CD4-positive, alpha-beta T cell (primary cell): ENCODE measurements at regions not wholly inside any gene's neighbourhood (a gene's known extent, or its start where the extent isn't known, plus 50 kb on each side); places are given as distances from the start of the nearest gene placed in this dataset.

Experiments used
- ATAC-seq: fragments of 200-7000 bp; cut with Tn5 transposase; one replicate; pipeline ENCODE4 v1.10.0; 2022; ENCODE audit warnings: mild to moderate bottlenecking; ENCODE audit not compliant: poor library complexity
- CTCF ChIA-PET: fragments of 350-600 bp; sonication (Branson Sonifier 250); formaldehyde crosslinking; loops from one replicate; lab custom pipeline; 2021; ENCODE audit warnings: antibody characterized with exemption, inconsistent platforms; lab: Charles Lee
- POLR2A ChIA-PET: fragments of 350-600 bp; sonication (Branson Sonifier 250); formaldehyde crosslinking; loops from one replicate; lab custom pipeline; 2021; ENCODE audit warnings: antibody characterized with exemption, inconsistent platforms; lab: Charles Lee
- DNase-seq, 14 experiments: peaks; one replicate each; pipeline ENCODE4 v3.0.0-alpha.2; 2013 to 2020; ENCODE audit warnings: mixed read lengths in 2 of 14
- H3K27ac ChIP-seq, 2 donors: one replicate each; pipeline versions ENCODE4 v1.5.1 to v1.7.0; 2013; ENCODE audit warnings: low read length in 2 of 2, low read depth in 1 of 2, mild to moderate bottlenecking in 1 of 2
- H3K27me3 ChIP-seq, 2 experiments: 1 replicate in 1 of 2; 2 replicates in 1 of 2; pipeline versions ENCODE4 v1.6.1 to v1.7.0; 2013; ENCODE audit warnings: low read length in 2 of 2, control low read depth in 1 of 2, mild to moderate bottlenecking in 1 of 2, moderate library complexity in 1 of 2; ENCODE audit not compliant: insufficient read depth in 2 of 2, control insufficient read depth in 1 of 2
- H3K36me3 ChIP-seq: one replicate; pipeline ENCODE4 v1.6.1; 2013; ENCODE audit warnings: low read length, control low read depth; ENCODE audit not compliant: insufficient read depth
- H3K4me1 ChIP-seq: one replicate; pipeline ENCODE4 v1.6.1; 2013; ENCODE audit warnings: low read length, control low read depth; ENCODE audit not compliant: insufficient read depth
- H3K4me3 ChIP-seq: one replicate; pipeline ENCODE4 v1.5.1; 2013; ENCODE audit warnings: mild to moderate bottlenecking, low read length, moderate library complexity
- H3K9me3 ChIP-seq, 2 experiments: 1 replicate in 1 of 2; 2 replicates in 1 of 2; pipeline versions ENCODE4 v1.6.1 to v1.7.0; 2013; ENCODE audit warnings: low read length in 2 of 2, mild to moderate bottlenecking in 2 of 2, control low read depth in 1 of 2, moderate library complexity in 1 of 2; ENCODE audit not compliant: control insufficient read depth in 1 of 2, insufficient read depth in 1 of 2
- H3K27ac Mint-ChIP-seq: one replicate; pipeline ENCODE4 v1.8.0; 2020; ENCODE audit warnings: mixed read lengths
- H3K27me3 Mint-ChIP-seq: one replicate; pipeline ENCODE4 v1.8.0; 2021; ENCODE audit warnings: mixed read lengths
- H3K36me3 Mint-ChIP-seq: one replicate; pipeline ENCODE4 v1.8.0; 2021; ENCODE audit warnings: low read depth, mixed read lengths
- H3K4me1 Mint-ChIP-seq: one replicate; pipeline ENCODE4 v1.8.0; 2021; ENCODE audit warnings: low read depth, mixed read lengths
- H3K4me3 Mint-ChIP-seq: one replicate; pipeline ENCODE4 v1.8.0; 2020; ENCODE audit warnings: mild to moderate bottlenecking, mixed read lengths
- H3K9me3 Mint-ChIP-seq: one replicate; pipeline ENCODE4 v1.8.0; 2020; ENCODE audit warnings: mixed read lengths
- CTCF ChIP-seq: fragments of 200-600 bp; IDR thresholded peaks from one replicate; pipeline ENCODE4 v1.8.0; 2022; ENCODE audit warnings: antibody characterized with exemption, mild to moderate bottlenecking
- intact Hi-C, 2 experiments: fragments of 100-400 bp; cut with DNase I in 1 of 2; cut with micrococcal nuclease in 1 of 2; formaldehyde crosslinking; loops; one replicate each; pipeline versions ENCODE4 v1.15.1 to v1.9.0; 2023 to 2025; cut with DNase I, micrococcal nuclease

GRCh38 chr12:82028772-82029171, 269.6 kb upstream of the PPFIA2 start:
- no peaks in the 10 kb centered on the region for H3K4me1 Mint-ChIP-seq
- ATAC-seq, result no peak
- H3K36me3 Mint-ChIP-seq, result no peaks in the 10 kb centered on the region
- no peaks in the 10 kb centered on the region for H3K4me1 ChIP-seq
- ChIA-PET POLR2A (no interaction called here), CTCF (no interaction called here)
- no peak for DNase-seq
- H3K27ac ChIP-seq, result no peak overlapping the region
- no peak overlapping the region for H3K4me3 Mint-ChIP-seq
- no peaks in the 10 kb centered on the region for H3K9me3 Mint-ChIP-seq
- peaks cover 0 to 3% of the 10 kb centered on the region in 2 experiments for H3K9me3 ChIP-seq
- intact Hi-C loops, result no loop called here
- H3K36me3 ChIP-seq, result no peaks in the 10 kb centered on the region
- TF ChIP-seq CTCF, result no peak
- H3K27ac Mint-ChIP-seq, result no peak overlapping the region
- H3K27me3 Mint-ChIP-seq, result peaks cover 6% of the 10 kb centered on the region
- no peaks in the 10 kb centered on the region for H3K27me3 ChIP-seq
- H3K4me3 ChIP-seq, result no peak overlapping the region

- Histone ChIP-seq H3K27ac (no peak overlapping the region), H3K27me3 (no peaks in the 10 kb centered on the region), H3K4me1 (no peaks in the 10 kb centered on the region), H3K9me3 (peaks cover 0 to 3% of the 10 kb centered on the region in 2 experiments), H3K4me3 (no peak overlapping the region), H3K36me3 (no peaks in the 10 kb centered on the region)
- Mint-ChIP-seq H3K27me3 (peaks cover 6% of the 10 kb centered on the region), H3K4me1 (no peaks in the 10 kb centered on the region), H3K4me3 (no peak overlapping the region), H3K36me3 (no peaks in the 10 kb centered on the region), H3K9me3 (no peaks in the 10 kb centered on the region), H3K27ac (no peak overlapping the region)
- ChIA-PET POLR2A (no interaction called here), CTCF (no interaction called here)
- TF ChIP-seq CTCF, result no peak
- intact Hi-C loops, result no loop called here
- no peak for DNase-seq
- no peak for ATAC-seq
These were observed 268.5 kb upstream of the PPFIA2 start for GRCh38 chr12:82027612-82028011.

- Mint-ChIP-seq H3K4me1 (no peaks in the 10 kb centered on the region), H3K9me3 (no peaks in the 10 kb centered on the region), H3K4me3 (no peak overlapping the region), H3K27ac (no peak overlapping the region), H3K36me3 (no peaks in the 10 kb centered on the region), H3K27me3 (peaks cover 6% of the 10 kb centered on the region)
- H3K27me3 ChIP-seq, result no peaks in the 10 kb centered on the region
- no peak for TF ChIP-seq CTCF
- POLR2A ChIA-PET, result no interaction called here
- H3K4me1 ChIP-seq, result no peaks in the 10 kb centered on the region
- CTCF ChIA-PET, result no interaction called here
- no peak overlapping the region for H3K4me3 ChIP-seq
- DNase-seq (no peak), ATAC-seq (no peak)
- H3K9me3 ChIP-seq, result no peaks in the 10 kb centered on the region
- H3K27ac ChIP-seq, result no peak overlapping the region
- intact Hi-C loops, result no loop called here
- H3K36me3 ChIP-seq, result no peaks in the 10 kb centered on the region
These were observed 266.3 kb upstream of the PPFIA2 start for GRCh38 chr12:82025462-82025861.
